A549 (cell line): ENCODE measurements at regions not wholly inside any gene's neighbourhood (a gene's known extent, or its start where the extent isn't known, plus 50 kb on each side); places are given as distances from the start of the nearest gene placed in this dataset.
"Not testable (repeated sequence)": the region's sequence is repeated elsewhere in the genome, so short reads cannot be mapped to it uniquely, and the experiment has no call there.

Experiments used
- ATAC-seq, 2 experiments: fragments of 200-7000 bp in 1 of 2; fragments of >200 bp in 1 of 2; cut with Nextera tagmentation in 1 of 2; cut with Tn5 transposase in 1 of 2; 3 replicates each; pipeline versions ENCODE4 v1.8.0 to v1.9.1; 2018 to 2020; ENCODE audit warnings: mild to moderate bottlenecking in 1 of 2, moderate library complexity in 1 of 2
- CTCF ChIA-PET: fragments of 300-600 bp; sonication (Branson Sonifier 250); formaldehyde crosslinking; extraction: SDS; loops from one replicate; lab custom pipeline; 2021; ENCODE audit warnings: antibody characterized with exemption, inconsistent platforms; lab: Yijun Ruan, JAX
- POLR2A ChIA-PET: fragments of 350-600 bp; formaldehyde crosslinking; extraction: SDS; loops from one replicate; lab custom pipeline; 2021; ENCODE audit warnings: antibody characterized with exemption, inconsistent platforms; lab: Yijun Ruan, JAX
- DNase-seq, 2 experiments: peaks; one replicate each; pipeline versions ENCODE4 v3.0.0 to v3.0.0-alpha.2; 2011 to 2016; ENCODE audit warnings: low read depth in 1 of 2, low spot score in 1 of 2
- FAIRE-seq: peaks from 2 replicates; lab custom pipeline; 2011; peaks lifted over from hg19 to GRCh38; lab: Jason Lieb, UNC
- H3K27ac ChIP-seq, 2 experiments: fragments of >200 bp; sonication (Bioruptor Twin); formaldehyde crosslinking; 3 replicates each; pipeline ENCODE4 v1.5.1; 2016 to 2017
- H3K4me1 ChIP-seq: fragments of >200 bp; sonication (Bioruptor Twin); formaldehyde crosslinking; 3 replicates; pipeline ENCODE4 v1.6.1; 2016
- H3K4me2 ChIP-seq: fragments of >200 bp; sonication (Bioruptor Twin); formaldehyde crosslinking; 3 replicates; pipeline ENCODE4 v1.6.1; 2016
- H3K4me3 ChIP-seq: fragments of >200 bp; sonication (Bioruptor Twin); formaldehyde crosslinking; 3 replicates; pipeline ENCODE4 v1.5.1; 2016
- H3K9me3 ChIP-seq: fragments of >200 bp; sonication (Bioruptor Twin); formaldehyde crosslinking; 3 replicates; pipeline ENCODE4 v1.6.1; 2016
- ATOH8 ChIP-seq: fragments of 250-450 bp; sonication (Bioruptor Pico); IDR thresholded peaks from 2 replicates; pipeline ENCODE4 v1.5.0; 2020; ENCODE audit warnings: low read depth, mild to moderate bottlenecking, moderate library complexity
- CEBPB ChIP-seq, 2 experiments: fragments of >200 bp in 1 of 2; sonication (Bioruptor Twin) in 1 of 2; formaldehyde crosslinking in 1 of 2; IDR thresholded peaks; 2 replicates each; pipeline ENCODE4 v1.6.1; 2012 to 2016
- CHD4 ChIP-seq: fragments of 200-600 bp; sonication (generic); IDR thresholded peaks from 2 replicates; pipeline ENCODE4 v1.6.1; 2016; ENCODE audit warnings: antibody characterized with exemption, mild to moderate bottlenecking, borderline replicate concordance
- EHF ChIP-seq: fragments of 250-450 bp; sonication (Bioruptor Pico); IDR thresholded peaks from 2 replicates; pipeline ENCODE4 v1.5.0; 2020; ENCODE audit warnings: mild to moderate bottlenecking
- EHMT2 ChIP-seq: fragments of 200-600 bp; sonication (generic); IDR thresholded peaks from 2 replicates; pipeline ENCODE4 v1.6.1; 2016; ENCODE audit warnings: antibody characterized with exemption, low read depth, mild to moderate bottlenecking, moderate library complexity
- EP300 ChIP-seq, 2 experiments: fragments of >200 bp; sonication (Bioruptor Twin); formaldehyde crosslinking; IDR thresholded peaks; 2 replicates in 1 of 2; 3 replicates in 1 of 2; pipeline ENCODE4 v1.6.1; 2016 to 2017
- ESRRA ChIP-seq: fragments of 150-350 bp; IDR thresholded peaks from 2 replicates; pipeline ENCODE4 v1.6.1; 2014; ENCODE audit warnings: mild to moderate bottlenecking, low read length, borderline replicate concordance
- FOSL2 ChIP-seq, 2 experiments: fragments of 450-650 bp in 1 of 2; fragments of >200 bp in 1 of 2; sonication (Bioruptor Twin) in 1 of 2; formaldehyde crosslinking; IDR thresholded peaks; 2 replicates each; pipeline versions ENCODE4 v1.5.0 to v1.6.1; 2016 to 2020; ENCODE audit warnings: mild to moderate bottlenecking in 1 of 2, moderate library complexity in 1 of 2
- FOXS1 ChIP-seq: fragments of 250-450 bp; sonication (Bioruptor Pico); IDR thresholded peaks from 2 replicates; pipeline ENCODE4 v1.5.0; 2020; ENCODE audit warnings: mild to moderate bottlenecking, moderate library complexity
- GATA3 ChIP-seq: IDR thresholded peaks from 2 replicates; pipeline ENCODE4 v1.6.1; 2012; ENCODE audit warnings: borderline replicate concordance
- HES2 ChIP-seq: fragments of >200 bp; sonication (Bioruptor Twin); formaldehyde crosslinking; IDR thresholded peaks from 2 replicates; pipeline ENCODE4 v1.6.1; 2016
- HEYL ChIP-seq: fragments of 250-450 bp; sonication (Bioruptor Pico); IDR thresholded peaks from 2 replicates; pipeline ENCODE4 v1.8.0; 2021; ENCODE audit warnings: mild to moderate bottlenecking, moderate library complexity
- HMGXB4 ChIP-seq: fragments of 250-450 bp; sonication (Bioruptor Pico); IDR thresholded peaks from 2 replicates; pipeline ENCODE4 v1.5.0; 2021; ENCODE audit warnings: mild to moderate bottlenecking, moderate library complexity, borderline replicate concordance
- HOXA7 ChIP-seq: fragments of 250-450 bp; sonication (Bioruptor Pico); IDR thresholded peaks from 2 replicates; pipeline ENCODE4 v1.5.0; 2020; ENCODE audit warnings: mild to moderate bottlenecking, moderate library complexity
- KDM1A ChIP-seq: fragments of 200-600 bp; sonication (generic); IDR thresholded peaks from 2 replicates; pipeline ENCODE4 v1.6.1; 2016; ENCODE audit warnings: low read depth, mild to moderate bottlenecking
- MYC ChIP-seq: IDR thresholded peaks from 2 replicates; pipeline ENCODE4 v1.6.1; 2012; ENCODE audit warnings: mild to moderate bottlenecking, inconsistent platforms, low read length, improper control_type of control experiment, borderline replicate concordance
- NR3C1 ChIP-seq: fragments of >200 bp; sonication (Bioruptor Twin); formaldehyde crosslinking; IDR thresholded peaks from 3 replicates; pipeline ENCODE4 v1.6.1; 2017
- RAD21 ChIP-seq, 2 experiments: fragments of >200 bp in 1 of 2; sonication (Bioruptor Twin) in 1 of 2; formaldehyde crosslinking in 1 of 2; IDR thresholded peaks in 1 of 2; conservative IDR thresholded peaks in 1 of 2; 2 replicates in 1 of 2; 3 replicates in 1 of 2; pipeline ENCODE4 v1.6.1; 2012 to 2018; ENCODE audit warnings: inconsistent platforms in 1 of 2
- RCOR1 ChIP-seq: fragments of 150-350 bp; IDR thresholded peaks from 2 replicates; pipeline ENCODE4 v1.6.1; 2014; ENCODE audit warnings: antibody characterized with exemption, low read length, low read depth
- REST ChIP-seq: fragments of 200-600 bp; sonication (generic); IDR thresholded peaks from 2 replicates; pipeline ENCODE4 v1.6.1; 2016; ENCODE audit warnings: antibody characterized with exemption, mild to moderate bottlenecking, moderate library complexity
- RFX5 ChIP-seq: fragments of 450-650 bp; IDR thresholded peaks from 2 replicates; pipeline ENCODE4 v1.7.1; 2014; ENCODE audit warnings: antibody characterized with exemption, mild to moderate bottlenecking, moderate library complexity
- RNF2 ChIP-seq: fragments of 200-600 bp; sonication (generic); IDR thresholded peaks from 2 replicates; pipeline ENCODE4 v1.6.1; 2016; ENCODE audit warnings: low read depth, mild to moderate bottlenecking, antibody characterized with exemption, moderate library complexity, borderline replicate concordance
- SMC3 ChIP-seq: fragments of >200 bp; sonication (Bioruptor Twin); formaldehyde crosslinking; IDR thresholded peaks from 3 replicates; pipeline ENCODE4 v1.6.1; 2018; ENCODE audit warnings: inconsistent platforms
- TFCP2L1 ChIP-seq: fragments of 250-450 bp; sonication (Bioruptor Pico); IDR thresholded peaks from 2 replicates; pipeline ENCODE4 v1.5.0; 2021; ENCODE audit warnings: mild to moderate bottlenecking
- TP53 ChIP-seq: fragments of 250-450 bp; sonication (Bioruptor Pico); IDR thresholded peaks from 2 replicates; pipeline ENCODE4 v1.5.0; 2021; ENCODE audit warnings: mild to moderate bottlenecking, moderate library complexity
- WGBS: methylation state at CpG from one replicate; pipeline ENCODE4 v1.1.6; 2017; ENCODE audit errors: missing lambda C conversion rate; 5-methylcytosine and 5-hydroxymethylcytosine counted together

- 26% methylated on average over 4 of the region's 4 CpGs for whole genome bisulfite sequencing
- no peak overlapping the region for H3K4me3 ChIP-seq
- no peaks in the 10 kb centered on the region for H3K4me1 ChIP-seq
- POLR2A ChIA-PET = no interaction called here
- FAIRE-seq (no peak), ATAC-seq (no peak)
- no peak overlapping the region for H3K4me2 ChIP-seq
- TF ChIP-seq SMC3 = no peak
- TF ChIP-seq CHD4 = no peak
- TF ChIP-seq KDM1A = no peak
- no peak for TF ChIP-seq RCOR1
- no peak for TF ChIP-seq TFCP2L1 (CRISPR knock-in tag)
- TF ChIP-seq REST = no peak
- TF ChIP-seq FOSL2 (IDR thresholded peaks at IDR 0.05) = no peak
- TF ChIP-seq FOSL2 (CRISPR knock-in tag; IDR thresholded peaks at IDR 0.05) = no peak
- no peak for TF ChIP-seq HEYL (CRISPR knock-in tag)
- TF ChIP-seq HOXA7 (CRISPR knock-in tag) = no peak
- no peak for TF ChIP-seq ESRRA
- TF ChIP-seq NR3C1 = no peak
- TF ChIP-seq HES2 = no peak
- TF ChIP-seq, all 56 proteins: peak for 0
- CTCF ChIA-PET = interaction anchor here (1.1 kb wide), 1 partner anchor 11 kb away, joined by 4 read pairs; no protein-coding TSS in a partner anchor
- DNase-seq = no peak
- no peaks in the 10 kb centered on the region; the same call in 2 of the 3 replicates for H3K9me3 ChIP-seq
- no peak overlapping the region for H3K27ac ChIP-seq
Measured at GRCh38 chr12:127810041-127810440, 456.9 kb upstream of the TMEM132C start.

GRCh38 chr12:127810459-127810858 is 456.5 kb upstream of the TMEM132C start:
- H3K4me1 ChIP-seq, CTCF ChIA-PET, H3K27ac ChIP-seq, DNase-seq, H3K4me2 ChIP-seq, H3K4me3 ChIP-seq, POLR2A ChIA-PET, H3K9me3 ChIP-seq, FAIRE-seq, ATAC-seq: not testable (repeated sequence)
- WGBS = 5% methylated on average over 4 of the region's 4 CpGs

- no peak overlapping the region for H3K4me3 ChIP-seq
- WGBS = 2% methylated on average over 7 of the region's 7 CpGs
- TF ChIP-seq RNF2 = no peak
- TF ChIP-seq EHF (CRISPR knock-in tag) = no peak
- TF ChIP-seq HMGXB4 (CRISPR knock-in tag) = no peak
- TF ChIP-seq FOXS1 (CRISPR knock-in tag) = no peak
- no peak for TF ChIP-seq RFX5
- no peak for TF ChIP-seq EP300 (IDR thresholded peaks at IDR 0.05)
- no peak for TF ChIP-seq GATA3
- TF ChIP-seq EHMT2 = no peak
- TF ChIP-seq ATOH8 (CRISPR knock-in tag) = no peak
- TF ChIP-seq RAD21 (conservative IDR thresholded peaks at IDR 0.05 in 1 of 2, IDR thresholded peaks at IDR 0.05 in 1 of 2) = no peak
- no peak for TF ChIP-seq TP53 (CRISPR knock-in tag)
- TF ChIP-seq MYC = no peak
- no peak for TF ChIP-seq CEBPB (IDR thresholded peaks at IDR 0.05)
- no peak for TF ChIP-seq ESRRA
- no peak for TF ChIP-seq SMC3
- TF ChIP-seq, all 56 proteins: peak for 0
- H3K4me2 ChIP-seq = no peak overlapping the region
- no peak for FAIRE-seq
- CTCF ChIA-PET = no interaction called here
- no peaks in the 10 kb centered on the region; the same call in 2 of the 3 replicates for H3K9me3 ChIP-seq
- POLR2A ChIA-PET = no interaction called here
- DNase-seq = no peak
- no peak for ATAC-seq
- H3K4me1 ChIP-seq = no peaks in the 10 kb centered on the region
- H3K27ac ChIP-seq = no peak overlapping the region
Measured at GRCh38 chr12:127811988-127812387, 455.0 kb upstream of the TMEM132C start.
